Cerebellar nuclear complex (tissue), 1 donor: ENCODE measurements at regions not wholly inside any gene's neighbourhood (a gene's known extent, or its start where the extent isn't known, plus 50 kb on each side); places are given as distances from the start of the nearest gene placed in this dataset.

ENCODE experiments used
- DNase-seq, 2 experiments: peaks; one replicate each; lab custom pipeline; 2025; lab: John Stamatoyannopoulos, UW

DNA sequence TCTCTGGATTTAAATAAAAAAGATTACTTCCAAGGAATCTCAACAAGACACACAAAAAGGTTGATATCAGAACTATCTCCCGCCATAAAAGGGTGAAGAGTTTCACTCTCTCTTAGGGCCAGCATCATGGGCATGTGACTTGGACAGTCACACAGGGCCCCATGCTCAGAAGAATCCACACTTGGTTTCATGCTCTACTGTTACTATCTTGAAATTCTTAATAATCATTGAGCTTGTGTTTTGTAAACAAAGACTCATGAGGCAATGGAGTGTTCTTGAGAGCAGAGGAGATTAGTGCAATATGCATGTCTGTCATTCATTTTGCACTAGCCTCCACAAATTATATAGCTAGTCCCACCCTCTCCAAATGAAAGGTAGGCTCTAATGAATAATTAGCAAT, 58.4 kb downstream of the HMHB1 start:
- no peak for DNase-seq

DNA sequence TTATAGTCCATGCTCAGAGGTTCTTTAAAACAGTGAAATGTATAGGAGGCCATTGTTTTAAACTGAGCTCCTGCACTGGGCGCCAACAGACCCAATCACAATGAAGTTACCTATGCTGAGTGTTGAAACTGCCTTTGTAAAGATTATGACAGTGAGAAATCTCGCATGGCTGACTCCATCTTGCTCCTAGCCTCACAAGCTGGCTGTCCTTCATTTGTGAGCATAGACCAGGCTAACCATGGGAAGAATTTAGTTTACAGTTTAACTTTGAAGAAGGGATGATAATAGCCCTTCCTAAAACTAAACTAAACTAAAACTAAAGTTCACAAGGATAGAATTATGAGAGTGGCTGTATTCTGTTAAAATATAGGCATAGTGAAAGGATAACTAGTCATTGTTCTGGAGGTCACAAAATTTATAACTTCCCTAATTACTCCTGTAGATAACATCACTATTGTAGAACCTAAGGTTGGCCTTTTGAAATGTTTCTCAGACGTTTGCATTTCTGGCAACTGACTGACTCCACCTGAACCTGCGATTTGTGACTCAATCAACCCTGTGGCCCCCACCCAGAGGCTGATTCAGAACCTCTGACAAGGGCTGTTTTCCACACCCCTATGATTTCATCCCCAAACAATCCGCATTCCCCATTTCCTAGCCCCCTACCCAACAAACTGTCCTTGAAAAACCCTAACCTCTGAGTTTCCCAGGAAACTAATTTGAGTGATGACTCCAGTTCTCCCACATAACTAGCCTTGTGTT, 59.1 kb downstream of the HMHB1 start:
- DNase-seq, result no peak

DNA sequence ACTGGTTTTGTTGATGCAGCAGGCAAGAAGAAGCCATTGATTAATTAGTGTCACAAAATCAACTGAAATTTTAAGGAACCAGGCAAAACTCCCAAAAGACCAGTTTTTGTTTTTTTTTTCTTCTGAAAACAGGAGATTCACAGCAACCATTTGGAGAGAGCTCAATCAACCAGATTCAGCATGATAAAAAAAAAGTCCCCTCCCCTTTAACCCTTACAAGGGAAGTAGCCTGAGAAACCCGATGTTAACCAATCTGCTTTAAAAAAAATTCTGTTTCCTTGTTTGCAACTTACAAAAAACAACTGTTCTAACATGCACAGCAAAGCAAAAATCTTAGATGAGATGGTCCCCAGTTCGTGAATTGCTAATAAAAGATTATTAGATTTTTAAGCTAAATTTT, 59.7 kb downstream of the HMHB1 start:
- no peak for DNase-seq

DNA sequence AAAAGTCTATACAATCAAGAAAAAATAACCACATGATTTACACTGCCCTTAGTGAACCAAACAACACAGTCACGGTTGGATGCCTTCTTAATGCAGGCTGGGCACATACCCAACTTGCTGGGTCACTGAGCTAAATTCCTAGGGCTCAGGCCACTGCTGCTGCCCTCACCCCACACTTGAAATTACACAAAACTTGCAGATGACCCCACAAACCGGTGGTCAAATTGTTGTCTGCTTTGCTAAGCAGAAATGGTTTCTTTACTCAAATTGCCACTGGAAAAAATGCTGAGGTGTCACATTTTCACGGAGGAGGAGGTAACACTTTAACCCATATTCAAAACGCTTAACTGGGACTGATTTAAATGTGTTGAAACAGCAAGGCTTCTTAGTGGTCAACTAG, 62.4 kb downstream of the HMHB1 start:
- no peak for DNase-seq

DNA sequence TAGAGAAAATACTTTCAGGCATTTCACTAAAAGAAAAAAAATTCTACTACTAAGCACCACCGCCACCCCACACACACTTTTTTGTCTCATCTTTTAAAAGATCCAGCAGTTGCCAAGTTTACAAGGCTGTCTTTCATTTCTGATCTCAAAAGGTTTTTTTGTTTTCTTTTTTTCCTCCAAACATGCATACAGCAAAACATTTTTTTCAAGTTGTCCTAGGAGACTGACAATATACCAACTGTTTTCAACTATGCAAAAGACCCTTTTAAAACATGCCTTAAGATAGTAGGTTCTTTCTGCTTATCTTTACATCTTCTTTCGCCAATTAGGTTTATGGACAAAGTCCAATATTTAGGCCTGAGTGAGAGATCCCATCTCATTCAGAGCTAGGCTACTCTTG, 65.2 kb downstream of the HMHB1 start:
- DNase-seq, result no peak

DNA sequence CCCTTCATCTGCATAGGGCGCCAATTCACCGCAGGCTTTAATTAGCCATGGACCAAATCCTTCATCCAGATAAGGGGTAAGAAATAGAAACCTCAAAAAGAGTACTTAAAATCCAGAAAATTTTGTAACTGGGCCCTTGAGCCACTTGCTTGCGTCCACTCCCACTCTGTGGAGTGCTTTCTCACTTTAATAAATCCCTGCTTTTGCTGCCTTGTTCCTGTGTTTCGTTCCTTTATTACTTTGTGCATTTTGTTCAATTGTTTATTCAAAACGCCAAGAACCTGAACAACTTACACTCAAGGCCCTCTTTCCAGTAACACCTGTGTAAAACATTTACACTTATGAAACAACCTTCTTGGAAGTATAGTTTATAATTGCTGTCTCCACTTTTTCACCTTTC, 66.5 kb downstream of the HMHB1 start:
- DNase-seq, result no peak

DNA sequence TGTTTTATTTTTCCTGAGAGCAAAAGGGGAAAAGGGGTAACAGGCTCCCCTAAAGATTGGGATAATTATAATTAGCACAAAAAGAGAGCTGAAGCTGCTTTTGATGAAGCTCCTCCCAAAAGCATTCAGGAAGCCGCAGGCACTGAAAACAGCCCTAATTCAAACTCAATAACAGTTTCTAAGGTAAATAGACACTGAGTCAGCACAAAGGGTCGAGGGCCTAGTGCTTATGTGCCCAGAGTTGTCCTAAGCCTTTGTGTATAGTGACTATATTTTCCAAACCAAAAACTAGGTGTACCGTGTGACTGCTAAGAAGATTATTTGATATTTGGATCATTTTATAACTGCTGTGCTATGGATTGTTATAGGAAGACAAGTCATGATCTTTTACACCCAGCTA, 67.7 kb downstream of the HMHB1 start:
- no peak for DNase-seq

DNA sequence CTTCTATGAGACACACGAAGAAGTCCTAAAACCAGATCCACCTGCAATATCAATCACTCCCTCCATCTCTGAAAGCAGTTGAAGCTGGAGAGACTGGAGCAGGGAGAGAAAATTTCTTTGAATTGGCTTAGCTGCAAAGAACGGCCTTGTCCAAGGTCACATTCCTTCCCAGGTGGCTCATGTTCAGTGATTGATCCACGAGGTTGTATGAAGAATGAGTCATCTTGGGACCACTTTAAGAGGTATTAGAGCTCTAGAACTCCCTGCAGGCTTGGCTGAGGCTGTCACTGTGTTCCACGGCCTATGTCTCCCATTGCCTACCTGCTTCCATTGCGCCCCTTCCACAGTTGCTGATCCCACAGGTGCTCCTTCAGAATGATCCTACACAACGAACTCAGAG, 68.2 kb downstream of the HMHB1 start:
- DNase-seq, result no peak

DNA sequence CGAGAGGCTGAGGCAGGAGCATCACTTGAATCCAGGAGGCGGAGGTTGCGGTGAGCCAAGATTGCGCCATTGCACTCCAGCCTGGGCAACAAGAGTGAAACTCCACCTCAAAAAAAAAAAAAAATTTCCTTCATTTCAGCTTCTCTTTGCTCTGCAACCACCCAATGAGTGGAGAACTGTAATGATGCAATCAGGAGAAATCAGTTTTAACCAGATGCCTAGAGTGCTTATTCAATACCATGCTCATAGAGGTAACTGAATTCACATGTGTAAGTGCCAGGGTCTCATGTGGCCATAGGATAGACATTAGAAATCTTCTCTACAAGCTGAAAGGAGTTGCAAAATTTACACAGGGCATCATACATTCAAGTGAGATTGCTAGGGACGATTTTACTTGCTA, 70.6 kb downstream of the HMHB1 start:
- DNase-seq, result no peak

DNA sequence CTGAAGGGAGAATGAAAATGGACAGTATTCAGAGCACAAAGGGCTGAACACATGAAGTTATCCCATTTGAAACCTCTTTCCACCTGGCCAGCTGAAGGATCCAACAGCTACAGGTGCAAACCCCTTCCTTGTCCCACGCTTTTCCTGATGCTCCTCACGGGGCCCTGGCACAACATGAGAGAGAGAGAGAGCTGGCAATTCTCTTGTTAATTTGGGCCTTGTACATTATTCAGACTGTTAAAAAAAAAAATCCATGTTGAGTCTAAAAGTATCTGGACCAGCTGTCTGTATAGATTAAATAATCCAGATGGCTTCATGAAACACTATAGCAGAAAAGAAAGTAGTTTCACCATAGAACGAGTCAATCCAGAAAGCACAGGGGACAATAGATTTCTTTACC, 74.1 kb downstream of the HMHB1 start:
- DNase-seq, result no peak

DNA sequence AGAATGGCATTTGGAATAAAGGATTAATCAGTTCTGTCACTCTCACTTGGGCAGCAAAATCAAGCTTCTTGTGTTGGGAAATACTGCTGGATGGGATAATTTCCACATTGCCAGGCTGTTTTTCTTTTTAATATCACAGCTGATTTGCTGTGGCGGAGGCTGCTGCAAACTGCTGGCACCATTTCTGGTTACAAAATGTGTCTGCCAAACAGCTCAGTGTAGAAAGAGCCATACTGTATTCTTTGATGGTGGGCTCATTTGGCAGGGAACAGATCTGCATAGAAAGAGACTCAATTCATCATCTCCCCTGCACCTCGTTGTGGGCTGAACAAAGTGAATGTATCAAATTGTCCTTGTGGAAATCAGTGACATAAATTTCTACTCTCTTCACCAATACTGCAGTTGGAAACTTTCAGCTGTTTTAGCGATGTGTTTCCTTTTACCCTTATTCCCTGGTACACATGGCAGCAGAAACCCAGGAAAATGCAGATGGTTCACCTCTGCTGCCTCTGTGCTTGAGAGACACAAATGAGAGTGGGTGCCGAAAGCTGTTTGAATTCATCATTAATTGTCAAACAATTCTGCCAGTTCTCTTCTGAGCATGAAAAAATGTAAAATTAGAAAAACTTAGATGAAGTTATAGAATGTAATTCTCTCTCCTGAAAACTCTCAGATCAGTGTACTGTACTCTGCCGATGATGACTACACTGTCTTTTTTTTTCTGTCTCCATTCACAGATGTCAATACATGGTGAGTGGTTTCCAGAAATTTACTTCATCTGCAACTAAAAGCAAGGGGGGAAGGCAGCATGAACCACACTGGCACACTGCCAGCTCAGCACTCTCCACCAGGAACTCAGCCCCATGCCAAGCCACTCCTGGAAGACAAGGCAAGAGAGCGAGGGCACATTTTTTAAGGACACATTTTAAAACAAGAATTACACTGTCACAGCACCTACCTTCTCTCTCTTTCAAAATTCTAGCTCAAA, 75.0 kb downstream of the HMHB1 start:
- no peak for DNase-seq

DNA sequence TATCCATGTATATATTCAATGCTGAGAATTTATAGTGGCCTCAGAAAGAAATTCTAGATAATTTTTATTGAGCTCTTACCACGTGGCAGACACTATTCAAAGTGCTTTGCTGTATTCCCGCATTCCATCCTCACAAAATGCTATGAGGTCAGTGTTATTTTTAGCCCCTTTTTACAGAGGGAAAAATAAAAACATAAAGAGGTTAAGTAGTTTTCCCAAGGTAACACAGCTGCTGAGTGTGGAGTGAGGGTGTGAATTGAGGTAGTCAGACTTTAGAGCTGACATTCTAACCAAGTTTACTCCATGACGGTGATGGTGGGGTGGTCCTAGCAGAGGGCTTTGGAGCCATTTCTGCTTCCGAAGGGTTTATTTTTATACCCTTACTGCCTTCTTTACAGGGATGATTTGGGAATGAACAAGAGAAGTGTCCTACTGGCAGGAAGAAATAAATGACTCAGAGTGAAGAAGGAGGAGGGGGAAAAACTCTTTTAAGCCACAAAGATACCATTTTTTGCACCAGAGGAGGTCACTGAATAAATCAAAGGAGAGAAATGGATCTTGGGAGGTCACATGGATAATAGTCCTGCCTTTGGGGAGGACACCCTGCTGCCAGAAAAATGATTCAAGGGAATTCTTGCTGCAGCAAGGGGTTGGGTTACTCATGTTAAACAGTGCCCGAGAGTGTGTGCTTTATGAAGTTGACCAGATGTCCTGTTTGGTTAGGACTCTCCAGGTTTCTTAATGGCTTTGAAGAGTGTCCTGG, 76.1 kb downstream of the HMHB1 start:
- no peak for DNase-seq

DNA sequence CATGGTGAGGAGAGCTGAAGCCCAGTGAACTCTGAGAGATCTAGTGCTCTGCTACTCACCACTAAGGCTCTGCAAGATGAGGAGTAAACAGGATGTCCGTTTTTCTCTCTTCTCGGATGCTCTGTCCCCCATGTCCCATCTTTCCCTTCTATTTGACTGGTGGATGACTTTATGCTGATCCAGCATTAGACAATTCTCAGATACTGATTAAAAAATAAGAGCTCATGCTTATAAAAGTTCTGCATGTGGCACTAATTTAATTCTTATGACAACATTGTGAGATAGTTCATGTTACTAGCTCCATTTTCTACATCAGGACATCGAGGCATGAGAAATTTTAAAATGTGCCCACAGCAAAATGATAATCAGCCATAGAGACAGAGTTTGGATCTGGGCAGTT, 77.0 kb downstream of the HMHB1 start:
- no peak for DNase-seq

DNA sequence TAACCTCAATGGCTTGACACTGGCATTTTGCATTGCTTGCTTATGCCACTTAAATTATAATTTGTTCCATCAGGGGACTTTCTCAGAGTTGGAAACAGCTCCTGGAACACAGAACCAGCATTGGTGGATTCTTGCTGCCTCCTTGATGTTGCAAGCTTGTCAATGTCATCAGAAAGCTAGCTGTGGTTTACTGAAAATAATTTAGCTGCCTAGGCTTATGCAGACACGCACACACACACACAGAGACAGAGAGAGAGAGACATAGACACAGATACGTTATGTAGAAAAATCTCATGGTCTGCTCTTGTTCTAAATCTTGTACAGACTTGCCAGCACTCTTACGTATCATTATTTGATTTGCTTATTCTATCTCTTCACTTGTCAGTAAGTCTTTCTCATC, 78.0 kb downstream of the HMHB1 start:
- DNase-seq, result no peak

DNA sequence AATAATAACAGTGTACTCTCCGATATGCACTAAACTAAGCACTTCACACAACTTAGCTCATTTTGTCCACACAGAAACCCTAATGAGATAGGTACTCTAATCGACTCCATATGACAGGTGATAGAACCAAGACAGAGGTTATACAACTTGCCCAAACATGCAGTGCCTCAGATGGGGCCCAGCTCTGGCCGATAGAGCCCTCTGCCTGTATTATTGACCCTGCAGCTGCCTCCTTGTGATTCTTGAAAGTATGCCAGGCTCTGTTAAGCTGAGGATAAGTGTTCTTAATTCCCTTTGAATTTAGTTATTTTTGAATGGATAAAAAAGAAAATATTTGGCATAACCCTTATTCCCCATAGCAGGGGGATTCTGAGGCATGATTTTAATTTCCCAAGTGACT, 78.5 kb downstream of the HMHB1 start:
- DNase-seq, result no peak

DNA sequence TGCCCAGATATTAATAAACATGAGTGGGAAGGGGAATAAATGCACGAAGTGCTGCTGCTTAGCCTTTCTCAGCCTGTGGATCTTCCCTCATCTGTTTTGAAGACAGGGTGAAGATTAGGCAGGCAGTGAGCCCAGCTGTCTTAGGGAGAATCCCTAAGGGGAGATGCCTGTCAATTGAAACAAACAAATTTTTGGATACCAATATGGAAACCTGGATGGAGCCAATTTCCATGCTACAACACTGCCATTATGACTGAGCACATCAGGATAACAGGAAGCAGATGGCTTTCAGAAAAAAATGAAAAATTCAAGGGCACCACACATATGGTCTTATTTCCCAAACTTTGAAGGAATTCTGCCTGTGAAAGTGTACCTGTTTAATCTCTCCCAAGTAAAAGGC, 80.3 kb downstream of the HMHB1 start:
- no peak for DNase-seq

DNA sequence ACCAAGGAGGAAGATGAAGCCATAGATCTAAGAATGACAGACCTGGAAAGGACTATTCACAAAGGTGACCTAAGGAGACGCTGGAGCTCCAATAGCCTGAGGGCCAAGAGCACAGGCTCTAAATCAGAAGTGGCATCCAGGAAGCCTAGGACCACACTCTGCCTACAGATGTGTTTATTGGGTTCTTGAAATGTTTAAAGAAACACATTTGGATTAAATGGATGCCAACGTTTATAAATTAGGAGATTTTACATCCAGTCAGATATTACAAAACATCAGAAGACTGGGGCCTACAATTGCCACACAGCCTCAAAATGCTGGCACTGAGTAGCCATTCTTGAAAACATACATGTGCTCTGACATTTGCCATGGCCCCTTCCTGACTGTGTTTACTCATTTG, 80.9 kb downstream of the HMHB1 start:
- no peak for DNase-seq

DNA sequence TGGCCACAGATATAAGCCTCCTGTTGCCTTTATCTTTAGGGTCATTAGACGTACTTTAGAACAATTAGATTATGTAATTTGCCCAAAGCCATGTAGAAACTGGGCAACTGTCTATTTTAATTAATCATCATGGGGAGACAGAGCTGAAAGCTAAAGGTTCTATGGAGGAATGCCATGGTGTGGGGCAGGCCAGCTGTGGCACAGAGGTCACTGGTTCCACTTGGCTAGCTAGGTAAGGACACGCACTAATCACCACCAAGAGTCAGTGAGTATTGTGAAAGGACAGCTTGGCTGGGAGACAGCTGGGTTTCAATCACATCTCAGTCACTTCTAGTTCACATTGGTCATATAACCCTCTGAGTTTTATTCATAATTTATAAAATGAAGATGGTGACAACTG, 81.7 kb downstream of the HMHB1 start:
- no peak for DNase-seq

DNA sequence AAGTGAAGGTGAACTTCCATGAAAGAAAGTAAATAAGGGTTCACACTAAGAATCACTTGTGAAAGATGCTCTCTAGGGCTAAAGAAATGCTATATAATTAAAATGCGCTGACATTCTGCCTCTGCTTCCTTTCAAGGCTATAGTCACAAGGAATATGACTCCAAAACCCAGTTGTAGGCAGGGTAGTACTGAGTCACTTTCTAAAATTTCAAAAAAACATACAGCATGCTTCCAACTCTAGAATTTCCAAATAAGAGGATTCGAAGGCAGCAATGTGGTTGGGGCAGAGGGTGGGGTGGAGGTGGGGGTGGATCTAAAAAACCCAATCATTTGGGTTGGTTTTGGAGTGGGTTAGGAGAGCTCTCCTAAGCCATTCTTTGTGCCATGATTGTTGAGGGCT, 84.6 kb downstream of the HMHB1 start:
- DNase-seq, result no peak

DNA sequence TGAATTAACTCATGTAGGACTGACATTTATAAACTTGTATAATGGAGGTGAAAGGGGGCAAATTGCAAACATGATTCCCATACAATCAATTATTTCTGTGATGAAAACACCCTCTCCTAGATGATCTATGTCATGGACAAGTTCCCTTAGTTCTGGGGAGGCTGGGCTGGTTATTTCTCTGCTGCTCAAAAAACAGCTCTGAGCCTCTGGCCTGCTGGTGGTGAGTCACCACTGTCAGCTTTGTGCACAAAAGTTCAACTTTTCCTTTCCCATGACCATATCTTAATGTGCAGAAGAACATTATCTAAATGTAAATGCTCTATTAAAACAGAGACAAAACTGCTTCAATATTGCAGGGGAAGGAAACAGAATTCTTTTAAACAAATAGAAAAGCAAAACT, 85.0 kb downstream of the HMHB1 start:
- DNase-seq, result no peak

DNA sequence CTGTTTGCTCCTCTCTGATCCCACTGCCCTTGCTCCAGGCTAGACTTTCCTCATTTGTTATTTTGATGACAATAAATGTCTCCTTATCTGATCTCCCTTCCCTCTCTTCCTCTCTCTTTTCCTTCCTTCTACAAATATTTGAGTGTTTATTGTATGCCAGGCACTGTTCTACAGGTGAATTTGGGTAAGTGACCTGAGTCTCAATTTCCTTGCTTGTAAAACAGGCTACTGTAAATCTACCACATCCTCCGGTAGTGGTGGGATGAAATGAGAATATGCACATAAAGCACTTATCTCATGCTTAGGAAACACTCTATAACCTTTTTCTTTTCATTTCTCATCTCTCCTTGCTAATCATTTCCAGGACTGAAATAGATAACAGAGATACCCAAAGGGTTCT, 86.4 kb downstream of the HMHB1 start:
- no peak for DNase-seq

DNA sequence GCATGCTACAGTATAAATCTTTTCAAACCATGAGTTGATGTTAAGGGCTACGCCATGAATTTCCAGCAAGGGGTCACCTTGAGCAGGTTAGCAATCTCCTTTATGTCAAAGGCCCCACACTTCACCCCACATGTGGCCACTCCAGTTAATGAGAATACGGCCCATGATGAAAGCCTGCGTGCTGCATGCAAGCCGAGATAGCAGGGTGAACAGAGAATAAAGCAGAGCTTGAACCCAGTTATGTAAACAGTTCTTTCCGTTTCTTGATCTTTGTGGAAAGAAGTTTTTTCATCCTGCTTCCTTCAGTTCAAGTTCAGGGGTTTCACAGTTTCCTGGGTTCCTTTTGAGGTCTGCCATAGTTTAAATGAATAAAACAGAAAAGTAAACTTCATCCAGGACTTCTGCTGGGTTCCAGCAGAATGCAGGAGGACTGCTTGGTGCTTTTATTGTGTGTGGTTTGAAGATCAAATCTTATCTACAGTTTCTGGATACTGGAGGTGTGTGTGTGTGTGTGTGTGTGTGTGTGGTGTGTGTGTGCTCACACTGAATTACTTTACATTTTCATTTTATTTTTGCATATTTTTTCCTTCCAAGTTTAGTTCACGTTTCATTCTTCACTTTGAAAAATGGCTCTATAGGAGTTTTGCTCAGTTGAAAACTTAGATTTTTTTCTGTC, 87.1 kb downstream of the HMHB1 start:
- DNase-seq, result no peak
